A673 (cell line): ENCODE measurements at regions not wholly inside any gene's neighbourhood (a gene's known extent, or its start where the extent isn't known, plus 50 kb on each side); places are given as distances from the start of the nearest gene placed in this dataset.

Source experiments
- CTCF ChIP-seq: fragments of 300-800, 200-600 bp; sonication (generic); conservative IDR thresholded peaks from 2 replicates; pipeline ENCODE4 v1.5.1; 2017; ENCODE audit warnings: low read depth, mild to moderate bottlenecking, antibody characterized with exemption, low read length, moderate library complexity, mixed read lengths
- EZH2 ChIP-seq: fragments of 200-600 bp; sonication (generic); IDR thresholded peaks from 2 replicates; pipeline ENCODE4 v1.6.1; 2017; ENCODE audit warnings: borderline replicate concordance, low read depth, mild to moderate bottlenecking, mixed read lengths, antibody characterized with exemption, low read length; ENCODE audit not compliant: poor library complexity, severe bottlenecking

DNA sequence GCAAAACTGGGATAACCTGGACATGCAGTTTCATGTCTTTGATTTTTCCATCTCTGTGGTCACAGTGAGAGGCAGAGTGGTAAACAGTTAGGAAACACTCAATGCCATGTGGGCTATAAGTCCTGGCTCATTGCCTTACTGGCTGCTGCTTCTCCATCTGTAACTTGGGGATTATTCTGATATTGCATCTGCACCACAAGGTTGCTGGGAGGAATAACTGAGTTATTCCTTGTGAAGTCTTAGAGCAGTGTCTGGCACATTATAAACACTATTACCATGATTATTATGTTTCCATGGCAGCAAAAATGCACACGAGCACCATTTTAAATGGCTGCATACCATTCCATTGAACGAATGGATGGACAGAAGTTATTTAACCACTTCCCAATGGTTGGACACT lies 111.7 kb upstream of the CDH5 start:
- TF ChIP-seq CTCF (no peak), EZH2 (no peak)
